Mammary epithelial cell (primary cell): ENCODE measurements at regions not wholly inside any gene's neighbourhood (a gene's known extent, or its start where the extent isn't known, plus 50 kb on each side); places are given as distances from the start of the nearest gene placed in this dataset.

ENCODE experiments used
- EZH2 ChIP-seq: IDR thresholded peaks from 2 replicates; pipeline ENCODE4 v1.6.1; 2012; ENCODE audit warnings: low read length, inconsistent platforms, borderline replicate concordance
- TF ChIP-seq, protein P1 (sequence below), 2 donors: IDR thresholded peaks in 1 of 2; conservative IDR thresholded peaks in 1 of 2; 2 replicates each; pipeline ENCODE4 v1.5.1; 2011 to 2012; ENCODE audit warnings: inconsistent platforms in 2 of 2, low read length in 2 of 2, mild to moderate bottlenecking in 2 of 2, control low read depth in 1 of 2, low read depth in 1 of 2; ENCODE audit not compliant: insufficient read depth in 1 of 2; ENCODE audit errors: extremely low read depth in 1 of 2

- TF ChIP-seq, protein P1, sequence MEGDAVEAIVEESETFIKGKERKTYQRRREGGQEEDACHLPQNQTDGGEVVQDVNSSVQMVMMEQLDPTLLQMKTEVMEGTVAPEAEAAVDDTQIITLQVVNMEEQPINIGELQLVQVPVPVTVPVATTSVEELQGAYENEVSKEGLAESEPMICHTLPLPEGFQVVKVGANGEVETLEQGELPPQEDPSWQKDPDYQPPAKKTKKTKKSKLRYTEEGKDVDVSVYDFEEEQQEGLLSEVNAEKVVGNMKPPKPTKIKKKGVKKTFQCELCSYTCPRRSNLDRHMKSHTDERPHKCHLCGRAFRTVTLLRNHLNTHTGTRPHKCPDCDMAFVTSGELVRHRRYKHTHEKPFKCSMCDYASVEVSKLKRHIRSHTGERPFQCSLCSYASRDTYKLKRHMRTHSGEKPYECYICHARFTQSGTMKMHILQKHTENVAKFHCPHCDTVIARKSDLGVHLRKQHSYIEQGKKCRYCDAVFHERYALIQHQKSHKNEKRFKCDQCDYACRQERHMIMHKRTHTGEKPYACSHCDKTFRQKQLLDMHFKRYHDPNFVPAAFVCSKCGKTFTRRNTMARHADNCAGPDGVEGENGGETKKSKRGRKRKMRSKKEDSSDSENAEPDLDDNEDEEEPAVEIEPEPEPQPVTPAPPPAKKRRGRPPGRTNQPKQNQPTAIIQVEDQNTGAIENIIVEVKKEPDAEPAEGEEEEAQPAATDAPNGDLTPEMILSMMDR (conservative IDR thresholded peaks at IDR 0.05 in 1 of 2, IDR thresholded peaks at IDR 0.05 in 1 of 2; ENCODE audit: extremely low read depth in 1 of 2, insufficient read depth in 1 of 2, low read depth in 1 of 2, low read length in 2 of 2) = no peak
- no peak for TF ChIP-seq EZH2
These were observed 409.6 kb downstream of the TBC1D4 start for GRCh38 chr13:75072368-75072767.
